Sigmoid colon (tissue), 4 donors: ENCODE measurements at regions not wholly inside any gene's neighbourhood (a gene's known extent, or its start where the extent isn't known, plus 50 kb on each side); places are given as distances from the start of the nearest gene placed in this dataset.

ENCODE experiments used
- CTCF ChIP-seq, 4 experiments: fragments of 450-650 bp in 3 of 4; fragments of 200-600 bp in 1 of 4; IDR thresholded peaks; one replicate each; pipeline ENCODE4 v1.5.1; 2016 to 2019; ENCODE audit warnings: antibody characterized with exemption in 4 of 4, mild to moderate bottlenecking in 3 of 4, moderate library complexity in 2 of 4
- EP300 ChIP-seq, 4 donors: sonication (generic); formaldehyde crosslinking; IDR thresholded peaks; one replicate each; pipeline ENCODE4 v1.6.1; 2017; ENCODE audit warnings: antibody characterized with exemption in 4 of 4
- POLR2A ChIP-seq, 2 donors: fragments of 450-650 bp; IDR thresholded peaks; one replicate each; pipeline ENCODE4 v1.6.1; 2016; ENCODE audit warnings: antibody characterized with exemption in 2 of 2, mild to moderate bottlenecking in 2 of 2, moderate library complexity in 2 of 2
- POLR2AphosphoS5 ChIP-seq, 4 donors: sonication (generic); formaldehyde crosslinking; IDR thresholded peaks; one replicate each; pipeline ENCODE4 v1.6.1; 2017; ENCODE audit warnings: antibody characterized with exemption in 4 of 4

DNA sequence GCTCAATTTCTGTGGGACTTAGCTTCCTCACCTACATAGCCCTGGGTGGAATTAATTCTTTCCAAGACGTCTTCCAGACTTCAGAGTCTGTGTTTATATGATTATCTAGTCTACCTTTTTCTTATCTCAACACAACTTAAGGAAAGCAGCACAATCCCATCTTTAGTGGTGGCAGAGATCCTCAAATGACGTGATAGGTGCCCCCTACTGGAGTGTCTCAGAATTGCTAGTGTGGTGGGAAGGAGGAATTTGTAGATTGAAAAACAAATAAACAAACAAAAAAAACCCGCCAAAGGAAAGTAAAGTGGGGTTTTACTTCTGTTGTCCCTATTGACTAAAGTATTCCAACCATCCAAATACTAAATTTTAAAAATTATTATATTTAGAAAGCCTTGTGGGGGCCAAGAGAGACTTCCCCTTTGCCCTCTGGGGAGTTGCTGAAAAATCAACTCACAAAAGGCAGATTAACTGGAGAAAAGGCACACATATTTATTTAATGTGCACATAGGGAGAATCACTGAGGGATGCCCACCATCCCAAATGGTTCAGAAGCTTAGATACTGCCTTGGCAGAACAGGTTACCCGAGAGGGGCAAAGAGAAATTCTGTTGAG is 283.3 kb downstream of the TMEM167A start:
- peak in 3 of 4 experiments; percentile 29 to 42 (median 29) for TF ChIP-seq CTCF (IDR thresholded peaks at IDR 0.05)
- no peak for TF ChIP-seq POLR2A (IDR thresholded peaks at IDR 0.05)
- TF ChIP-seq POLR2AphosphoS5 (IDR thresholded peaks at IDR 0.05), result no peak
- TF ChIP-seq EP300 (IDR thresholded peaks at IDR 0.05), result no peak
